GM23338 (cell line): ENCODE measurements at regions not wholly inside any gene's neighbourhood (a gene's known extent, or its start where the extent isn't known, plus 50 kb on each side); places are given as distances from the start of the nearest gene placed in this dataset.

Experiments
- ATAC-seq: fragments of 200-7000 bp; cut with Tn5 transposase; 3 replicates; pipeline ENCODE4 v1.9.1; 2020
- DNase-seq: peaks from one replicate; pipeline ENCODE4 v3.0.0-alpha.2; 2015; ENCODE audit warnings: low spot score
- H2AFZ ChIP-seq: fragments of 200-600 bp; sonication (generic); 2 replicates; pipeline ENCODE4 v1.8.0; 2016; ENCODE audit warnings: antibody characterized with exemption, mild to moderate bottlenecking, moderate library complexity
- H3F3A ChIP-seq: fragments of 200-600 bp; sonication (generic); replicated peaks from 2 replicates; pipeline ENCODE4 v1.8.0; 2017; ENCODE audit warnings: antibody characterized with exemption, mixed run types, low read depth
- H3K27ac ChIP-seq: fragments of 200-600 bp; sonication (generic); 2 replicates; pipeline ENCODE4 v1.6.1; 2016; ENCODE audit warnings: low read depth
- H3K27me3 ChIP-seq: fragments of 200-600 bp; sonication (generic); 2 replicates; pipeline ENCODE4 v1.8.0; 2016; ENCODE audit warnings: mild to moderate bottlenecking, mixed run types, moderate library complexity; ENCODE audit not compliant: insufficient read depth
- H3K36me3 ChIP-seq: fragments of 200-600 bp; sonication (generic); 2 replicates; pipeline ENCODE4 v1.8.0; 2016; ENCODE audit warnings: mild to moderate bottlenecking; ENCODE audit not compliant: insufficient read depth
- H3K4me1 ChIP-seq: fragments of 200-600 bp; sonication (generic); 2 replicates; pipeline ENCODE4 v1.8.0; 2016; ENCODE audit warnings: mild to moderate bottlenecking, moderate library complexity; ENCODE audit not compliant: insufficient read depth
- H3K4me2 ChIP-seq: fragments of 200-600 bp; sonication (generic); 2 replicates; pipeline ENCODE4 v1.7.1; 2017; ENCODE audit warnings: mixed run types
- H3K4me3 ChIP-seq: fragments of 200-600 bp; sonication (generic); 2 replicates; pipeline ENCODE4 v1.6.1; 2016; ENCODE audit warnings: mixed run types
- H3K79me2 ChIP-seq: fragments of 200-600 bp; sonication (generic); replicated peaks from 2 replicates; pipeline ENCODE4 v1.8.0; 2017; ENCODE audit warnings: mild to moderate bottlenecking; ENCODE audit not compliant: insufficient read depth
- H3K9me2 ChIP-seq: fragments of 200-600 bp; sonication (generic); 2 replicates; pipeline ENCODE4 v1.8.0; 2017; ENCODE audit not compliant: insufficient read depth
- H4K20me1 ChIP-seq: fragments of 200-600 bp; sonication (generic); replicated peaks from 2 replicates; pipeline ENCODE4 v1.8.0; 2017; ENCODE audit warnings: mild to moderate bottlenecking; ENCODE audit not compliant: insufficient read depth
- H3K27ac Mint-ChIP-seq: 2 replicates; pipeline ENCODE4 v1.8.0; 2020; ENCODE audit warnings: inconsistent platforms, mild to moderate bottlenecking, moderate library complexity, mixed read lengths
- H3K27me3 Mint-ChIP-seq: 3 replicates; pipeline ENCODE4 v1.8.0; 2022; ENCODE audit warnings: low read depth, mild to moderate bottlenecking, moderate library complexity, mixed read lengths, inconsistent platforms; ENCODE audit not compliant: insufficient read depth, poor library complexity
- H3K36me3 Mint-ChIP-seq: 3 replicates; pipeline ENCODE4 v1.8.0; 2021; ENCODE audit warnings: low read depth, mild to moderate bottlenecking, inconsistent platforms, moderate library complexity, mixed read lengths
- H3K4me1 Mint-ChIP-seq: 3 replicates; pipeline ENCODE4 v1.8.0; 2020; ENCODE audit warnings: mild to moderate bottlenecking, inconsistent platforms, mixed read lengths
- H3K4me3 Mint-ChIP-seq: 3 replicates; pipeline ENCODE4 v1.8.0; 2021; ENCODE audit warnings: moderate library complexity, mild to moderate bottlenecking, inconsistent platforms, mixed read lengths
- H3K9me3 Mint-ChIP-seq: 3 replicates; pipeline ENCODE4 v1.8.0; 2020; ENCODE audit warnings: moderate library complexity, mild to moderate bottlenecking, inconsistent platforms, mixed read lengths
- CREB1 ChIP-seq: fragments of 250-450 bp; sonication (Bioruptor Pico); IDR thresholded peaks from 2 replicates; pipeline ENCODE4 v1.5.0; 2020; ENCODE audit warnings: low read depth, mild to moderate bottlenecking, moderate library complexity
- EZH2 ChIP-seq: fragments of 200-600 bp; sonication (generic); IDR thresholded peaks from one replicate; pipeline ENCODE4 v1.8.0; 2017; ENCODE audit warnings: antibody characterized with exemption, mild to moderate bottlenecking, low read depth; ENCODE audit not compliant: unreplicated experiment
- EZH2phosphoT487 ChIP-seq: fragments of 200-600 bp; sonication (generic); IDR thresholded peaks from one replicate; pipeline ENCODE4 v1.8.1; 2018; ENCODE audit warnings: antibody characterized with exemption; ENCODE audit not compliant: unreplicated experiment
- JUNB ChIP-seq: IDR thresholded peaks from one replicate; pipeline ENCODE4 v1.6.1; 2016; ENCODE audit warnings: antibody characterized with exemption; ENCODE audit not compliant: unreplicated experiment
- NANOG ChIP-seq: IDR thresholded peaks from 2 replicates; pipeline ENCODE4 v1.6.1; 2016; ENCODE audit warnings: antibody characterized with exemption, borderline replicate concordance
- STAT1 ChIP-seq: IDR thresholded peaks from one replicate; pipeline ENCODE4 v1.6.1; 2016; ENCODE audit warnings: antibody characterized with exemption; ENCODE audit not compliant: unreplicated experiment
- ZNF331 ChIP-seq: fragments of 250-450 bp; sonication (Bioruptor Pico); IDR thresholded peaks from 2 replicates; pipeline ENCODE4 v1.5.0; 2020; ENCODE audit warnings: low read depth, mild to moderate bottlenecking, moderate library complexity
- TF ChIP-seq, protein P1 (sequence below): IDR thresholded peaks from one replicate; pipeline ENCODE4 v1.6.1; 2018; ENCODE audit warnings: antibody characterized with exemption; ENCODE audit not compliant: unreplicated experiment
- TF ChIP-seq, protein P2 (sequence below): IDR thresholded peaks from 2 replicates; pipeline ENCODE4 v1.6.1; 2016; ENCODE audit warnings: antibody characterized with exemption
- TF ChIP-seq, protein P3 (sequence below), 2 experiments: fragments of 200-600 bp in 1 of 2; sonication (generic) in 1 of 2; conservative IDR thresholded peaks; 2 replicates each; pipeline versions ENCODE4 v1.5.1 to v1.6.1; 2016 to 2017; ENCODE audit warnings: antibody characterized with exemption in 2 of 2, low read depth in 2 of 2, mild to moderate bottlenecking in 2 of 2, moderate library complexity in 1 of 2

DNA sequence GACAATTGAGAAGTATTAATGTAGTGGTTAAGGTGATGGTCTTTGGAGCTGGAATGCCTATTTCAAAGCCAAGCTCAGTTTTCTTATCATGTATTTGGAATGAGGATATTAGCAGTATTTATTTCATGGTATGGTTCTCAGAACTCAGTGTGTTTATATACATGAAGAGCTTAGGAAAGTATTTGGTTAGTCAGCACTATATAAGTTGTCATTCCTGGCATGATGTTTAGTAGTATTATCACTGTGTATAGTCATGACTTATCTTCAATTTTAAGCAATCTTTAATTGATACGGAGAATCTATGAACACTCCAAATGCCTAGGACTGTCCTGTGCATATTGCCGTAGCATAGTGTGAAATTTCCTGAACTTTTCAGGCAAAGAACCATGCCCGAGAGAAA is 501.9 kb upstream of the USP24 start (continued):
- TF ChIP-seq, protein P1, sequence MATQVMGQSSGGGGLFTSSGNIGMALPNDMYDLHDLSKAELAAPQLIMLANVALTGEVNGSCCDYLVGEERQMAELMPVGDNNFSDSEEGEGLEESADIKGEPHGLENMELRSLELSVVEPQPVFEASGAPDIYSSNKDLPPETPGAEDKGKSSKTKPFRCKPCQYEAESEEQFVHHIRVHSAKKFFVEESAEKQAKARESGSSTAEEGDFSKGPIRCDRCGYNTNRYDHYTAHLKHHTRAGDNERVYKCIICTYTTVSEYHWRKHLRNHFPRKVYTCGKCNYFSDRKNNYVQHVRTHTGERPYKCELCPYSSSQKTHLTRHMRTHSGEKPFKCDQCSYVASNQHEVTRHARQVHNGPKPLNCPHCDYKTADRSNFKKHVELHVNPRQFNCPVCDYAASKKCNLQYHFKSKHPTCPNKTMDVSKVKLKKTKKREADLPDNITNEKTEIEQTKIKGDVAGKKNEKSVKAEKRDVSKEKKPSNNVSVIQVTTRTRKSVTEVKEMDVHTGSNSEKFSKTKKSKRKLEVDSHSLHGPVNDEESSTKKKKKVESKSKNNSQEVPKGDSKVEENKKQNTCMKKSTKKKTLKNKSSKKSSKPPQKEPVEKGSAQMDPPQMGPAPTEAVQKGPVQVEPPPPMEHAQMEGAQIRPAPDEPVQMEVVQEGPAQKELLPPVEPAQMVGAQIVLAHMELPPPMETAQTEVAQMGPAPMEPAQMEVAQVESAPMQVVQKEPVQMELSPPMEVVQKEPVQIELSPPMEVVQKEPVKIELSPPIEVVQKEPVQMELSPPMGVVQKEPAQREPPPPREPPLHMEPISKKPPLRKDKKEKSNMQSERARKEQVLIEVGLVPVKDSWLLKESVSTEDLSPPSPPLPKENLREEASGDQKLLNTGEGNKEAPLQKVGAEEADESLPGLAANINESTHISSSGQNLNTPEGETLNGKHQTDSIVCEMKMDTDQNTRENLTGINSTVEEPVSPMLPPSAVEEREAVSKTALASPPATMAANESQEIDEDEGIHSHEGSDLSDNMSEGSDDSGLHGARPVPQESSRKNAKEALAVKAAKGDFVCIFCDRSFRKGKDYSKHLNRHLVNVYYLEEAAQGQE: no peak
- no peak for TF ChIP-seq NANOG
- no peak for TF ChIP-seq ZNF331 (CRISPR knock-in tag)
- TF ChIP-seq EZH2phosphoT487: no peak
- TF ChIP-seq, protein P2, sequence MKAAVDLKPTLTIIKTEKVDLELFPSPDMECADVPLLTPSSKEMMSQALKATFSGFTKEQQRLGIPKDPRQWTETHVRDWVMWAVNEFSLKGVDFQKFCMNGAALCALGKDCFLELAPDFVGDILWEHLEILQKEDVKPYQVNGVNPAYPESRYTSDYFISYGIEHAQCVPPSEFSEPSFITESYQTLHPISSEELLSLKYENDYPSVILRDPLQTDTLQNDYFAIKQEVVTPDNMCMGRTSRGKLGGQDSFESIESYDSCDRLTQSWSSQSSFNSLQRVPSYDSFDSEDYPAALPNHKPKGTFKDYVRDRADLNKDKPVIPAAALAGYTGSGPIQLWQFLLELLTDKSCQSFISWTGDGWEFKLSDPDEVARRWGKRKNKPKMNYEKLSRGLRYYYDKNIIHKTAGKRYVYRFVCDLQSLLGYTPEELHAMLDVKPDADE: no peak
- no peak for TF ChIP-seq JUNB

DNA sequence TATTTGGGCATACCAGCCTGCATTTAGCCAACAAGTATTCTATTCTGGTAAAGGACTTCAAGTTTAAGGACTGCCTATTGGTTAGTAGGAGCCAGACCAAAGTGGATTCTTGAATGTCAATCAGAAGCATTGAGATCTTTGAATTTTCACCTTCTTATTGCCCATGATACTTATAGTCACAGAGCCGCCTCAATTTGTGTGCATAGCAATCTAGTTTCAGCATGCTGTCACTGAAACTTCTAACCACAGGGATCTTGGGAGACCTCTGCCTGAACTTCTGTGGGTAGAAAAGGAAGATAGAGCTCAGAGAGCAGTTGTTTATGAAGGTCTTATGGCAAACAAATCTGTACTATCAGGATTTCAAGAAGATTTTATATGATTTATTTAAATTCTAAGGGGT is 501.4 kb upstream of the USP24 start:
- no peak overlapping the region for H3K27ac Mint-ChIP-seq
- no peak overlapping the region for H3K4me3 Mint-ChIP-seq
- ATAC-seq (no peak), DNase-seq (no peak)
- Histone ChIP-seq H2AFZ (no peak overlapping the region), H3K9me2 (peaks cover 20% of the 10 kb centered on the region), H3K27me3 (no peaks in the 10 kb centered on the region), H3K36me3 (no peaks in the 10 kb centered on the region), H4K20me1 (no peaks in the 10 kb centered on the region), H3F3A (no peaks in the 10 kb centered on the region), H3K4me3 (no peak overlapping the region), H3K27ac (no peak overlapping the region), H3K79me2 (no peaks in the 10 kb centered on the region), H3K4me2 (no peak overlapping the region), H3K4me1 (peaks cover 27% of the 10 kb centered on the region)
- TF ChIP-seq STAT1: no peak
- TF ChIP-seq ZNF331 (CRISPR knock-in tag): no peak
- no peak for TF ChIP-seq JUNB
- TF ChIP-seq, protein P1: no peak
- TF ChIP-seq, protein P3, sequence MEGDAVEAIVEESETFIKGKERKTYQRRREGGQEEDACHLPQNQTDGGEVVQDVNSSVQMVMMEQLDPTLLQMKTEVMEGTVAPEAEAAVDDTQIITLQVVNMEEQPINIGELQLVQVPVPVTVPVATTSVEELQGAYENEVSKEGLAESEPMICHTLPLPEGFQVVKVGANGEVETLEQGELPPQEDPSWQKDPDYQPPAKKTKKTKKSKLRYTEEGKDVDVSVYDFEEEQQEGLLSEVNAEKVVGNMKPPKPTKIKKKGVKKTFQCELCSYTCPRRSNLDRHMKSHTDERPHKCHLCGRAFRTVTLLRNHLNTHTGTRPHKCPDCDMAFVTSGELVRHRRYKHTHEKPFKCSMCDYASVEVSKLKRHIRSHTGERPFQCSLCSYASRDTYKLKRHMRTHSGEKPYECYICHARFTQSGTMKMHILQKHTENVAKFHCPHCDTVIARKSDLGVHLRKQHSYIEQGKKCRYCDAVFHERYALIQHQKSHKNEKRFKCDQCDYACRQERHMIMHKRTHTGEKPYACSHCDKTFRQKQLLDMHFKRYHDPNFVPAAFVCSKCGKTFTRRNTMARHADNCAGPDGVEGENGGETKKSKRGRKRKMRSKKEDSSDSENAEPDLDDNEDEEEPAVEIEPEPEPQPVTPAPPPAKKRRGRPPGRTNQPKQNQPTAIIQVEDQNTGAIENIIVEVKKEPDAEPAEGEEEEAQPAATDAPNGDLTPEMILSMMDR (conservative IDR thresholded peaks at IDR 0.05; ENCODE audit: low read depth in 2 of 2): no peak
- no peak for TF ChIP-seq EZH2
- no peak for TF ChIP-seq CREB1 (CRISPR knock-in tag)
- no peaks in the 10 kb centered on the region for H3K36me3 Mint-ChIP-seq
- H3K27me3 Mint-ChIP-seq: peaks cover 6% of the 10 kb centered on the region
- H3K9me3 Mint-ChIP-seq: no peaks in the 10 kb centered on the region
- peaks cover 31% of the 10 kb centered on the region for H3K4me1 Mint-ChIP-seq
